ENCODE measurements at regions not wholly inside any gene's neighbourhood (a gene's known extent, or its start where the extent isn't known, plus 50 kb on each side); places are given as distances from the start of the nearest gene placed in this dataset.

DNA sequence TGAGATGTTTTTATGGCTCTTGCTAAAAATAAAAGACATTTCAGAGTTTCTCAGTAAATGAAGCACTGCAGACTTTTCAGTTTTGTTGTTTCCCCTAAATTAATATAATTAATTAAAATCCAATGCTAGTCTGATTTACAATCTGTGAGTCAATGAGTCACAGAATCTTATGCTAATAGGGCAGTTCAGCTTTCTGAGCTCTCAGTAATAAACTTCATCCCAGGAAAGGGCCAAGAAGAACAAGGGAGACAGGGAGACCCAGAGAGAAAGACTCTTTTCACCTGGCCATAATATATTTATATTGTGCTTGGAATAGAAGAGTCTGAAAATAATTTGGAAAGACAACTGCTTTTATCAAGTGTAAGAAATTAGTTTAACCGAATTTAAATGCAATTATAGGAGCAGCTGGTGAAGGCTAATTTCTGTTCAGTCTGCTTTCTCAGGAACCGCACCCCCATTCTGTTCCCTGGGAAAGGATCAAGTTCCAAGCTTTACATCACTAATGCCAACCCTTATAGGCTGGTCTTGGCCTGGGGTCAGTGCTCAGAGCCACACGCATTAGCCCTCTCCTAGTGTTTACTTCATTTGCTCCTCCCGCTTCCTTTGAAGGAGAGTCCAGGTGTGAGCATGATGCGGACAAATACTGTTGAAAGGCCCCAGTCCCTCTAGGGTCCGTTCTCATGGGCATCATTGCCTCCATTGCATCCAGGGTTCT, 145.6 kb downstream of the ZBTB18 start:
- no peak overlapping the region for H3K4me3 Mint-ChIP-seq
- no peak overlapping the region for H3K27ac Mint-ChIP-seq
- H3K4me1 Mint-ChIP-seq = no peaks in the 10 kb centered on the region
- H3K9me3 Mint-ChIP-seq = no peaks in the 10 kb centered on the region
- DNase-seq = no peak
- H3K27me3 Mint-ChIP-seq = peaks cover 4% of the 10 kb centered on the region
- no peaks in the 10 kb centered on the region for H3K36me3 Mint-ChIP-seq
- CTCF ChIA-PET = no interaction called here

DNA sequence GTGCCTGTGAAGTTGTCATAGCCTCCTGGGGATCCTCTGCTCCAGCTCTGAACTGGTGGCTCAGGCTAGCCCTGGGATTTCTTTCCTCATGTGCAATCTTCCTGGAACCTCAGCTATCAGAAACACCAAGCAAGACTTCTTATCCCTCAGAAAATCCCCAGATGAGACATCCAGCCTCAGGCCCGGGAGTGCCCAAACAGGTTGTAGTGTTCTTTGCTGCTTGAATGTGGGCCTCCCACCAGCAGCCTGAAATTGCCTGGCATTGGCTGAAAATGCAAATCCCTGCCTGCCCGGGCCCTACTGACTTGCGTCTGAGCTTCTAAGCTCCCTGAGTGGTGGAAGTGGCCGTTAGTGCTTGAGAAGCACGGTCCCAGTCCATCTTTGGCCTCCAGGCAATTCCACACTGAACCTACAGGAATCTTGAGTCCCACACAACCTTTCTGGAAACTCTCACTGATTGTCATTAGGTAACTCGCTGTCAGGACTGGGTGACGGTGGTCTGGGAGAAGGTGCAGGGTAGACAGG, 146.8 kb downstream of the ZBTB18 start:
- H3K27ac Mint-ChIP-seq = no peak overlapping the region
- H3K36me3 Mint-ChIP-seq = no peaks in the 10 kb centered on the region
- H3K27me3 Mint-ChIP-seq = peaks cover 4% of the 10 kb centered on the region
- no peaks in the 10 kb centered on the region for H3K4me1 Mint-ChIP-seq
- no peak for DNase-seq
- CTCF ChIA-PET = no interaction called here
- H3K4me3 Mint-ChIP-seq = no peak overlapping the region
- no peaks in the 10 kb centered on the region for H3K9me3 Mint-ChIP-seq

DNA sequence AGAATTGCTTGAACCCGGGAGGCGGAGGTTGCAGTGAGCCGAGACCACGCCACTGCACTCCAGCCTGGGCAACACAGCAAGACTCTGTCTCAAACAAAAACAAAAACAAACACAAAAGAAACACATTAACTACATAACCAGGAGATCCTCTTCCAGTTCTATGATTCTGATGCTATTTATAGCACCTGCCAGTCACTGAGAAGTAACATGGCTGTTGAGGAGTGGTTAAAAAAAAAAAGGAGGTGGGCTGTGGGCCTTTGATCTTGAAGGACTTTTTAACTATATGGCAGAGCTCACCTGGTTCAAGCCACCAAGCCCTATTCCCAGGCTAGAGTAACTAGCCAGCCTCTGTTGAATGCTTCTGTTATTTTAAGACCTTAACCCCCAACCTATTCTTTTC, 148.8 kb downstream of the ZBTB18 start:
- no peak for DNase-seq
- no peaks in the 10 kb centered on the region for H3K9me3 Mint-ChIP-seq
- H3K4me1 Mint-ChIP-seq = no peaks in the 10 kb centered on the region
- no peak overlapping the region for H3K4me3 Mint-ChIP-seq
- H3K27ac Mint-ChIP-seq = no peak overlapping the region
- CTCF ChIA-PET = no interaction called here
- peaks cover 4% of the 10 kb centered on the region for H3K27me3 Mint-ChIP-seq
- H3K36me3 Mint-ChIP-seq = no peaks in the 10 kb centered on the region

DNA sequence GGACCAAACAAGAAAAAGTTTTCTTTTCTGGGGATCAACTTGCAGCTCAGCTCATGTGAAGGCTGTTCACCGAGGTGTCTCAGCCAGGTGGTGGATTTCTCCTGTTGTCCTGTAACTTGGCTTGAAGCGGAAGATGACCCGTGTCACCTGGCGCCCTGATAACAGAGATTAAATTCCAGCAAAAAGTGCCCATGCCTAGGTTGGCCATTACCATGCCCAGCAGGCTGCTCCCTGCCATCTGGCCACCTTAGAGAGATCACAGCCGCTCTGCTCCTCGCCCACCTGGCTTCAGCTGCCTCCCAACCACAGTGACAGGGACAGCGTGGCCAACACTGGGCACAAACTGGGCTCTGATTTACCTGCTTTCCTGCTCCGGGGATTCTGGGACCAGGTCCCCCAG, 149.5 kb downstream of the ZBTB18 start:
- H3K4me1 Mint-ChIP-seq = no peaks in the 10 kb centered on the region
- H3K27me3 Mint-ChIP-seq = peaks cover 4% of the 10 kb centered on the region
- CTCF ChIA-PET = no interaction called here

DNA sequence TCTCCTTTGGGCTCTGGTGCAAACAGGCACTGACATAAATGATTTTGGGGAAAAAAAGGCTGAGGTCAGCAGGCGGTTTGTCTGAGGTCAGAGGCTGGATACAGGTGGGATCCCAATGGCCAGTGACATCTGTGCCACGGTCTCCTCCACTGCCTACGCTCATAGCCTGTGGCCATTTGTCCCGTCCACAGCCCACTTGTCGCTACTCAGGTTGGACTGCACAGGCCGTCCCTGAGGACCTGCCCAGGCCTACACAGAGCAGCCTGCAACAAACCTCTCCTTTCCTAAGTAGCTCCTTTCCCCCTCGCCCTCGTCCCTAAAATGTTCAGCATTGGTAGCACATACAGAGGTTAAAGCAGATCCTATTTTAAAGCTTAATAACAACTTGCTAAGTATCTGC, 150.7 kb downstream of the ZBTB18 start:
- Mint-ChIP-seq H3K4me3 (no peak overlapping the region), H3K9me3 (no peaks in the 10 kb centered on the region), H3K27me3 (peaks cover 4% of the 10 kb centered on the region), H3K27ac (no peak overlapping the region), H3K4me1 (no peaks in the 10 kb centered on the region), H3K36me3 (no peaks in the 10 kb centered on the region)
- CTCF ChIA-PET = no interaction called here
- DNase-seq = no peak

More for the DNA sequence above, 149.5 kb downstream of the ZBTB18 start:
- Mint-ChIP-seq H3K4me3 (no peak overlapping the region), H3K9me3 (no peaks in the 10 kb centered on the region), H3K27ac (no peak overlapping the region), H3K36me3 (no peaks in the 10 kb centered on the region)
- DNase-seq = no peak

DNA sequence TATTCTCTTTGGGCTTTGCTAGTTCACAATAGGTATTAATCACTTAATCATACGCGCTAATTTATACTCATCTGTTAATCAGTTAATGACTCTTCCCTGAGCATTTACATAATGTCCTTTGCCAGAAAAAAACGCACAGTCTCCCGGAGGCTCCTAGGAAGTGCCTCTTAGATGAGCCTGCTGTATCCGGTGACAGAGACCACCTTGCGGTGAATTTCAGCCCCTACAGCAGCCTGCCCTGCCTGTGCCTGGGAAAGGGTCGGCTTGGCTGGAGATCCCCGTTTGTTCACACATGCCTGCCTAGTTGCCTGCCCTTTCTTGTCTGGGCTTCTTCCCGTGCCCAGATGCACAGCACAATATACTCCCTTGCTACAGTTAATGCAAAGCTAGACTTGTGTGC, 152.9 kb downstream of the ZBTB18 start:
- Mint-ChIP-seq H3K4me1 (no peaks in the 10 kb centered on the region), H3K9me3 (no peaks in the 10 kb centered on the region), H3K4me3 (no peak overlapping the region), H3K36me3 (no peaks in the 10 kb centered on the region), H3K27ac (no peak overlapping the region), H3K27me3 (peaks cover 4% of the 10 kb centered on the region)
- DNase-seq = no peak
- CTCF ChIA-PET = no interaction called here

DNA sequence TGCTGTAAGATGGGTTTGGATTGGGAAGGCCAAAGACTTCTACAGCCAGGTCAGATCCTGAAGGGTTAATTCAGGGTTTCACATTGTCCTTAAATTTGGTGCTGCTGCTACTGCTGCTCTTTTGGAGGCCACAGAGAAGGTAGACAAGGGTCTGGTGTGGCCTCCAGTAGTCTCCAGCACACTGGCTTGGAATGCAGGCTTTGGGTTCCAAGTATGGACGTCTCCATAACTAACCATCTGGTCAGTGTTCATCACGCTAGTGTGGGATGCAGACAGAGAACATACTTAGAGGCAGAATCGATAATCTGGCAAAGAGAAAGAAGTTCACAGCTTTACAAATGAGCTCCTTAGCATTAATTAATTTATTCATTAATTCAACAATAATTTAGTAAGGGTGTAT, 154.1 kb downstream of the ZBTB18 start:
- Mint-ChIP-seq H3K36me3 (no peaks in the 10 kb centered on the region), H3K9me3 (no peaks in the 10 kb centered on the region), H3K27ac (no peak overlapping the region), H3K27me3 (peaks cover 4% of the 10 kb centered on the region), H3K4me3 (no peak overlapping the region), H3K4me1 (no peaks in the 10 kb centered on the region)
- no peak for DNase-seq
- CTCF ChIA-PET = no interaction called here

DNA sequence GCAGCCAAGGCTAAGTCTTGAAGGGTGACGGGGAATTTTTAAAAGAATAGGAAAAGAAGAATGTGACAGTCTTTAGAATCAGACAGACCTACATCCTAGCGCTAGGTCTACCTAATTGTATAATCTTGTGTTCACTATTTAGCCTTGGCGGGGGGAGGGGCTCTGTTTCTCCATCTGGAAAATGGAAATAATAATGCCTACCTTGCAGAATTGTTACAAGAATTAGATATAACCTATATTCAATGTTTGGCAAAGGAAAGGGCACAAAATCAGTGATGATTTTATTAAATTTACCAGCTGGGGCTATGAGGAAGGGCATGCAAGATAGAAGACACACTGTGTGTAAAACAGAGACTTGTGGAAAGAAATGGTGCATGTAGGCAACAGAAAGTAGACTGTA, 154.8 kb downstream of the ZBTB18 start:
- Mint-ChIP-seq H3K4me1 (no peaks in the 10 kb centered on the region), H3K27me3 (peaks cover 4% of the 10 kb centered on the region), H3K4me3 (no peak overlapping the region), H3K9me3 (no peaks in the 10 kb centered on the region), H3K36me3 (no peaks in the 10 kb centered on the region), H3K27ac (no peak overlapping the region)
- no peak for DNase-seq
- CTCF ChIA-PET = no interaction called here

DNA sequence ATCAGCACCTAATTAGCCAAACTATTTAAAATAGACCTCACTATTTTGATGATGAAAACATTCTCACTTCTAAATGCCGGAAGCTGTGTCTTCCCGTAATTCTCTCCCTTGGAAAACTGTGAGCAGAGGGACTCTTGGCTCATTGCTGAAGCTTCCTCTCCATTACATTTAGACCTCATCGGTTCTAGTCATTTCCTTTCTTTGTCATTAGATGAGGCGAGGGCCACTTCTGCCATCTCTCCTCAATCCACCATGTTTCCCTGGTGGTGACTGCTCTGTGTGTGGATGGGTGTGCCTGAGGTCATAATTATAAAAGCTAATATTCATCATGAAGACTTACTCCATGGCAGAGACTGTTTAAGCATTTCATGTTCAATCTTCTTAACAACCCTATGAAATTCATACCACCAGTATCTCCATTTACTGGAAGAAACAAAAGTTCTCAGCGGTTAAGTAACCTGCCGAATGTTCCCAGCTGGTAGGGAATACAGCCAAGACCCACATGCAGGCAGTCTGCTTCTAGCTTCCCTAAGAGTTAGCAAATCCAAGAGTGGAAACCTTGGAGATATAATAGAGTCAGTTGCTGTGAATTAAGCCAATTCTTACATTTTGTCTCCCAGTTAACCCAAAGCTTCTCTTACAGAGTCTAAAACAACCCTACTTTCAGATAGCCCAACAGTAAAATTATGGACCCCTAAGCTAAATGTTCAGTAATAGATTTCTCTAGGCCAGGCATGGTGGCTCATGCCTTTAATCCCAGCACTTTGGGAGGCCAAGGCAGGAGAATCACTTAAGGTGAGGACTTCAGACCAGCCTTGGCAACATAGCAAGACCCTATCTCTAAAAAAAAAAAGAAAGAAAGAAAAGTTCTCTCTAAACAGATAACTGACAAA, 156.2 kb downstream of the ZBTB18 start:
- Mint-ChIP-seq H3K9me3 (no peaks in the 10 kb centered on the region), H3K4me3 (no peak overlapping the region), H3K27ac (no peak overlapping the region), H3K4me1 (no peaks in the 10 kb centered on the region), H3K27me3 (no peaks in the 10 kb centered on the region), H3K36me3 (no peaks in the 10 kb centered on the region)
- DNase-seq = no peak
- CTCF ChIA-PET = interaction anchor here (1.0 kb wide), 1 partner anchor 232 kb away, joined by 3 read pairs; no protein-coding TSS in a partner anchor

DNA sequence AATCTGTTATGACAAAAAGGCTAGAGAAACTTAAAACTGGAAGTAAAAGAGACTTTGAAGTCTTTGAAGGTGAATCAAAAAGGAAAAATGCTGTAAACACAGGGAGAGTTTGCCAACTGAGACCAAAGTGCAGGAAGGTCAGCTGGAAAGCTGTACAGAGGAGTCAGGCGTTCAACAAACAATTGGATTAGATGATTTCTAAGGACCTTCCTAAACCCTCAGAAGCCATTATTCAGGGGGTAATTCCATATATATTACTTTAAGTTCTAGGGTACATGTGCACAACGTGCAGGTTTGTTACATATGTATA, 156.8 kb downstream of the ZBTB18 start:
- Mint-ChIP-seq H3K9me3 (no peaks in the 10 kb centered on the region), H3K4me1 (no peaks in the 10 kb centered on the region), H3K27ac (no peak overlapping the region), H3K27me3 (no peaks in the 10 kb centered on the region), H3K4me3 (no peak overlapping the region), H3K36me3 (no peaks in the 10 kb centered on the region)
- no peak for DNase-seq
- CTCF ChIA-PET = interaction anchor here (1.0 kb wide), 1 partner anchor 233 kb away, joined by 3 read pairs; no protein-coding TSS in a partner anchor

DNA sequence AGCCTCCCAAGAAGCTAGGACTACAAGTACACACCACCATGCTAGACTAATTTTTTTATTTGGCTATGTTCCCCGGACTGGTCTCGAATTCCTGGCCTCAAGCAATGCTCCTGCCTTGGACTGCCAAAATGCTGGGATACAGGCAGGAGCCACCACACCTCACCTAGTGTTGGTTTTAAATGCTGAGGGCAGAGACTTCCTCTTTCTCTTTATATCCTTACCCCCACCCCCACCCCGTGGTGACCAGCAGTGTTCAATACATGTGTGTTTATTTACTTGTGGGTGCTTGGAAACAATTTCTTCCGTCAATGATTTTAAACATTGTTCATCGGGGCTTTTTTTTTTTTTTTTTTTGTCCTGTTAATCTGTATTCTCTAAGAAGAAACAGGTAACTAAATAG, 158.9 kb downstream of the ZBTB18 start:
- Mint-ChIP-seq H3K4me3 (no peak overlapping the region), H3K4me1 (no peaks in the 10 kb centered on the region), H3K27me3 (no peaks in the 10 kb centered on the region), H3K36me3 (no peaks in the 10 kb centered on the region), H3K9me3 (no peaks in the 10 kb centered on the region), H3K27ac (no peak overlapping the region)
- no peak for DNase-seq
- CTCF ChIA-PET = interaction anchor here (0.8 kb wide), 1 partner anchor 45 kb away, joined by 3 read pairs; no protein-coding TSS in a partner anchor

DNA sequence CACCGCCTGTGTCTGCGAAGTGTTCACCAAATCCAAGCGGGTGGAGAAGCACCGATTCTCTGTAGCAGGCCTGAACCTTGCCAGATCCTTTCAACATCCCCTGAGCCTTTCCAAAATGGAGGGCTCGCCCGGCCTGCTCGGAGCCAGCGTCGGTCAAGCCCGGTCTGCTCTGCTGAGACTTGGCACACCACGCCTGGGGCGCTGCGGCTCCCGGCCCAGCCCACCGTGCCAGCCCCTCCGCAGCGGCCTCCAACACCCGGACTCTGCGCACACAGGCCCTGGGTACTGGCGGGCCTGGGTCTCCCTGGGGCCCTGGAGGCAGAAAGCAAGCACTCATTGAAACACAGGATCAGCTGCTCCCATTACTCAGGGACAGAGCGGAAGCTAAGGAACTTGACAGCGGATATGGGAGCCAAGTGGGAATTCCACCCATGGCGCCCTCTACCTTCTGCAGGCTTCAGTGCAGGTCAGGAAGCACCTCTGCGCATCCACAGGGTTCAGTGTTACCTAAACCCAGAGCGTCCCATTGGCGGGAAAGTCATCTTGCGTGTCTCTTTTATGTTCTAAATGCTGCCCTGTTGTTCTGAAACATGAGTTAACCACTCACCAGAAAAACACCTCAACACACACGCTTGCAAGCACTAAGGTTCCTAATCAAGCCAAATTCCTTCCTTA, 159.9 kb downstream of the ZBTB18 start:
- Mint-ChIP-seq H3K4me3 (no peak overlapping the region), H3K36me3 (no peaks in the 10 kb centered on the region), H3K4me1 (no peaks in the 10 kb centered on the region), H3K9me3 (no peaks in the 10 kb centered on the region), H3K27ac (no peak overlapping the region), H3K27me3 (no peaks in the 10 kb centered on the region)
- CTCF ChIA-PET = interaction anchor here (0.9 kb wide), 1 partner anchor 164 kb away, joined by 4 read pairs; no protein-coding TSS in a partner anchor
- DNase-seq = no peak

DNA sequence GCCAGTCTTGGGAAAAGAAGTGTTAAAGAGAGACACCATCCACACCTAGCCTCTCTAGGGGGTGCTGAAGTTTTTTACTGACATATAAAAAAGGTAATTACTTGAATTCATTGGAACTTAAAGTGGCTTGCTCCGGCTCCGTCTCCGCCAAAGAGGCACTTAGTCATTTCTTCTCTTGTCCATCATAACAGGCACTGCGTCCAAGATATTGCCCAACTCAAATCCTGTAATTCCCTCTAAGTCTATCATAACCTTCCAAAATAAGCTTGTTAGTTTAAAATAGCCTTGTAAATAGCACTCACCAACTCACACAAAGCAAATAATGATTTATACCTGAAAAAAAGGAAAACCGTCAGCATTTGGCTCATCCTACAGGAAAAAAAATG, 160.5 kb downstream of the ZBTB18 start:
- no peaks in the 10 kb centered on the region for H3K4me1 Mint-ChIP-seq
- no peaks in the 10 kb centered on the region for H3K9me3 Mint-ChIP-seq
- CTCF ChIA-PET = interaction anchor here (0.6 to 0.9 kb wide), 2 partner anchors 67 to 165 kb away, joined by 3 to 4 read pairs; no protein-coding TSS in a partner anchor
- H3K4me3 Mint-ChIP-seq = no peak overlapping the region
- H3K27ac Mint-ChIP-seq = no peak overlapping the region
- H3K27me3 Mint-ChIP-seq = no peaks in the 10 kb centered on the region
- no peak for DNase-seq
- no peaks in the 10 kb centered on the region for H3K36me3 Mint-ChIP-seq

DNA sequence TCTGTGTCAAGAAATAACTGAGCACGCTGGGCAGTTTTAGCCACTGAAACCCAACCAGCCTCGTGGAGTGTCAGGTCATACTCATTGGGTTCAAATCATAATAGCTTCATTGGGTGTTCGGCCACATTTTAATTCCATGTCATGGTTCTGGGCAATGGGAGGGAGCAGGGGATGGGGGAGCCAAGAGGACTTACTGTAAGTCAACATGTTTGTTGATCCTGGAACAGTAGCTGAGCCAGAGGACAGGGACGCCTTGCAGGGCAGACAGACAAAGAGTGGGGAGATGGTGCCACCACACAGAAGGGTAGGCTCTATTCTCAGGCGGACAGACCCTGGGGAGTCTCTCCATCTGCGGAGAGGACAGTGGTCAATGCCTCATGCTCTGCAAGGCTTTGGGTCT, 161.1 kb downstream of the ZBTB18 start:
- Mint-ChIP-seq H3K9me3 (no peaks in the 10 kb centered on the region), H3K36me3 (no peaks in the 10 kb centered on the region), H3K4me1 (no peaks in the 10 kb centered on the region), H3K27me3 (no peaks in the 10 kb centered on the region), H3K27ac (no peak overlapping the region), H3K4me3 (no peak overlapping the region)
- CTCF ChIA-PET = interaction anchor here (0.6 kb wide), 1 partner anchor 68 kb away, joined by 3 read pairs; no protein-coding TSS in a partner anchor
- DNase-seq = no peak

All from activated naive CD4-positive, alpha-beta T cell treated with anti-CD3 and anti-CD28 coated beads, Interleukin-2, amount 10 ng/mL, durations not matched to agents 7 days and 5 days (primary cell).